ENCODE measurements at regions not wholly inside any gene's neighbourhood (a gene's known extent, or its start where the extent isn't known, plus 50 kb on each side); places are given as distances from the start of the nearest gene placed in this dataset.
"Not testable (repeated sequence)": the region's sequence is repeated elsewhere in the genome, so short reads cannot be mapped to it uniquely, and the experiment has no call there.

DNA sequence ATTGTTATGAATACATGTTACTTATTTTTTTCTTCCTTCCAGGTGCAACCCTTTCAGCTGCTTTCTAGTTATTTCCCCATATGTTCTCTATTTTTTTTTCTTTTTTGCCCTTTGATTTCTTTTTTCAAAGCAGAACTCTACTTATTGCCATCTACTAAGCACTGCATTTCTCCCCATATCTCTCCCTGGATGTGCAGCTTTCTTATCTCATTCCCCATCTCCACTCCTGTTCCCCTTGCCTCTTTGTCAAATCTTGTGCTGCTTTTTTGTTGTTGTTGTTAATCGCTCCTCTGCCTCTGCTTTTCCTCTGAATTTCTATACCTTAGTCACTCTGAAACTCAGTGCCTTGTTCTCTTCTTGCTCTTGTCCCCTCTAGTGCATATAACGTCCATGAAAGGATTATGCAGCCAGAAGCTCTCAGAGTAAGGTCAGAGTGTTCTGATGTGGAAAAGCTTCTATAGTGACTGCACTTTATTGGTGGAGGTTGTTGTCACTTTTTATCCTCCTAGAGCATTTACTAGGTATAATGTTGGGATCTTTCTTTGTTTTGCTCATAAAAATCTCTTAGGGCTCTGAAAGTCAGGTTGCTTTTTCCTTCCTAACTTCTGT lies 51.1 kb upstream of the JADE1 start:
- DNase-seq (ENCODE audit: low spot score): no peak
- in situ Hi-C loops (cut with HindIII; ENCODE audit: low sequenced_read_pairs): no loop called here

DNA sequence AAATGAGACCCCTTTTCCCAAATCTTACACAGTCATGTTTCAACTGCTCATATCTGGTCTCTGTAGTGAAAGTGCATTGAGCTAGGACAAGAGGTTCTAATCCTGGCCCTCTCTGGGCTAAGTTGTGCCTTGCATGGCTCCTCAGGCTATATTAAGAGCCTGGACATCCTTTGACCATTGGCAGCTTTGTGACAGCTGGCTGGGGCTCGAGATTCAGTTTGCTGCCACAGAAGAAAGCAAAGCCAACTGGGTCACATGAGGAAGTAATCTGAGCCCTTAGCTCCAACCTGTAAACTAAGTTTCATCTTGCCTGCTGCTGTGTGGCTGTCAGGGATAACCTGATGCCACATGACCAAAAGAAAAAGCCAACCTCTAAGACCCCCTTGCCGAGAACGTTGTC lies 51.8 kb upstream of the JADE1 start:
- peak; percentile 62 for DNase-seq (ENCODE audit: low spot score)
- in situ Hi-C loops (cut with HindIII; ENCODE audit: low sequenced_read_pairs): no loop called here

- DNase-seq (ENCODE audit: low spot score): no peak
- in situ Hi-C loops (cut with HindIII; ENCODE audit: low sequenced_read_pairs): no loop called here
Measured at GRCh38 chr4:128751354-128751753, 58.1 kb upstream of the JADE1 start.

GRCh38 chr4:128741748-128742147 lies 67.8 kb upstream of the JADE1 start:
- in situ Hi-C loops (cut with HindIII; ENCODE audit: low sequenced_read_pairs); DNase-seq (ENCODE audit: low spot score): not testable (repeated sequence)

GRCh38 chr4:128737098-128737513 lies 72.4 kb upstream of the JADE1 start:
- in situ Hi-C loops (cut with HindIII; ENCODE audit: low sequenced_read_pairs): no loop called here
- no peak for DNase-seq (ENCODE audit: low spot score)

DNA sequence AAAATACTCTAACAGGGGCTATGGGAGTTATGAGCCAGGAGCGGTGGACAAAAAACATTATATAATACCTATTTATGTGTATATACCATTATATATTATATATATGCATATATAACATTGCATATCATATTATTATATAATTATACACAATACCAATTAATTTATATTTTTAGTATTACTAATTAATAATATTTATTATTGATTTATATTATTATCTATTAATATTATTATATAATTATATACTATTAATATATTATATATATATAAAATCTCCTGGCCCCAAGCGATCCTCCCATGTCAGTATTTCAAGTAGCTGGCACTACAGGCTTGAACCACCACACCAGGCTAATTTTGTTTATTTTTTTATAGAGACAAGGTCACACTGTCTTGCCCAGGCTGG lies 73.8 kb upstream of the JADE1 start:
- in situ Hi-C loops (cut with HindIII; ENCODE audit: low sequenced_read_pairs): no loop called here
- DNase-seq (ENCODE audit: low spot score): no peak

DNA sequence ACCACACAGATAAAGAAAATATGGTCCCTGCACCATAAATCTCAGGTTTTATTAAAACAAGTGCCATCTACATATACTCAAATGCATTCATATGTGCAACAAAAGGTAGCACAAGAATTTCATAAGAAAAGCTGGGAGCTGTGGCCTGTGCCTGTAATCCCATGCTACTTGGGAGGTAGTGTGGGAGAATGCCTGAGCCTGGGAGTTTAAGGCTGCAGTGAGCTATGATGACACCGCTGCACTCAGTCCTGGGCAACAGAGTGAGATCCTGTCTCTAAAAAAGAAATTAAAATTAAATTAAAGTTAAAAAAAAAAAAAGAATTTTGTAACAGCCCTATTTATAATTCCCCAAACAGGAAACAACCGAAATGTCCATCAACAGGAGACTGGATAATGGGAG lies 81.3 kb upstream of the JADE1 start:
- DNase-seq (ENCODE audit: low spot score): no peak
- in situ Hi-C loops (cut with HindIII; ENCODE audit: low sequenced_read_pairs): no loop called here

GRCh38 chr4:128727658-128728057 lies 81.8 kb upstream of the JADE1 start:
- in situ Hi-C loops (cut with HindIII; ENCODE audit: low sequenced_read_pairs): no loop called here
- DNase-seq (ENCODE audit: low spot score): no peak

- DNase-seq (ENCODE audit: low spot score): no peak
- in situ Hi-C loops (cut with HindIII; ENCODE audit: low sequenced_read_pairs): no loop called here
Measured at GRCh38 chr4:128725405-128726055, 84.0 kb upstream of the JADE1 start.

- in situ Hi-C loops (cut with HindIII; ENCODE audit: low sequenced_read_pairs): no loop called here
- DNase-seq (ENCODE audit: low spot score): no peak
Measured at GRCh38 chr4:128722911-128723310, 86.6 kb upstream of the JADE1 start.

GRCh38 chr4:128721896-128722295 lies 87.6 kb upstream of the JADE1 start:
- DNase-seq (ENCODE audit: low spot score): no peak
- in situ Hi-C loops (cut with HindIII; ENCODE audit: low sequenced_read_pairs): no loop called here

- no peak for DNase-seq (ENCODE audit: low spot score)
- in situ Hi-C loops (cut with HindIII; ENCODE audit: low sequenced_read_pairs): no loop called here
Measured at GRCh38 chr4:128720270-128720669, 89.2 kb upstream of the JADE1 start.

GRCh38 chr4:128718768-128719167 lies 90.7 kb upstream of the JADE1 start:
- in situ Hi-C loops (cut with HindIII; ENCODE audit: low sequenced_read_pairs): no loop called here
- DNase-seq (ENCODE audit: low spot score): no peak

GRCh38 chr4:128716338-128716737 lies 93.2 kb upstream of the JADE1 start:
- in situ Hi-C loops (cut with HindIII; ENCODE audit: low sequenced_read_pairs): no loop called here
- DNase-seq (ENCODE audit: low spot score): no peak

- in situ Hi-C loops (cut with HindIII; ENCODE audit: low sequenced_read_pairs): no loop called here
- DNase-seq (ENCODE audit: low spot score): no peak
Measured at GRCh38 chr4:128715616-128716015, 93.9 kb upstream of the JADE1 start.

- no peak for DNase-seq (ENCODE audit: low spot score)
- in situ Hi-C loops (cut with HindIII; ENCODE audit: low sequenced_read_pairs): no loop called here
Measured at GRCh38 chr4:128711361-128711760, 98.1 kb upstream of the JADE1 start.

- DNase-seq (ENCODE audit: low spot score): no peak
- in situ Hi-C loops (cut with HindIII; ENCODE audit: low sequenced_read_pairs): no loop called here
Measured at GRCh38 chr4:128709268-128709667, 100.2 kb upstream of the JADE1 start.

DNA sequence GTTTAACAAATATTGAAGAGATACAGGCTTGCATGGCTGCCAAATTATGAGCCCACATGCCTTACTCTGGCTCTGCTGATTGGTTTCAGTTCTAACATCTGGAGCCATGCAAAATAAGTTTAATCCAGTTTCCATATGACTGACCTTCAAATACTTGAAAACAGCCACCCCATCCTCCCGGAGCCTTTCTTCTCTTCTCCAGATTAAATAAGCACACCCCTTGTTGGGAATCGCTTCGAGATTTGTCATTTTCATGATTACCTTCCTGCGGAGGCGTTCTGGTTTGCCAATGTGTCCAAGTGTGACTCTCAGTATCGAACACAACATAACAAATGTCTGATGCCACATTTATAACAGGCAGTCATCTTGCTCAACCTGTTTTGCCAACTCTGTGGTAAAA lies 101.6 kb upstream of the JADE1 start:
- DNase-seq (ENCODE audit: low spot score): no peak
- in situ Hi-C loops (cut with HindIII; ENCODE audit: low sequenced_read_pairs): no loop called here

GRCh38 chr4:128703948-128704347 lies 105.6 kb upstream of the JADE1 start:
- in situ Hi-C loops (cut with HindIII; ENCODE audit: low sequenced_read_pairs): no loop called here
- no peak for DNase-seq (ENCODE audit: low spot score)

DNA sequence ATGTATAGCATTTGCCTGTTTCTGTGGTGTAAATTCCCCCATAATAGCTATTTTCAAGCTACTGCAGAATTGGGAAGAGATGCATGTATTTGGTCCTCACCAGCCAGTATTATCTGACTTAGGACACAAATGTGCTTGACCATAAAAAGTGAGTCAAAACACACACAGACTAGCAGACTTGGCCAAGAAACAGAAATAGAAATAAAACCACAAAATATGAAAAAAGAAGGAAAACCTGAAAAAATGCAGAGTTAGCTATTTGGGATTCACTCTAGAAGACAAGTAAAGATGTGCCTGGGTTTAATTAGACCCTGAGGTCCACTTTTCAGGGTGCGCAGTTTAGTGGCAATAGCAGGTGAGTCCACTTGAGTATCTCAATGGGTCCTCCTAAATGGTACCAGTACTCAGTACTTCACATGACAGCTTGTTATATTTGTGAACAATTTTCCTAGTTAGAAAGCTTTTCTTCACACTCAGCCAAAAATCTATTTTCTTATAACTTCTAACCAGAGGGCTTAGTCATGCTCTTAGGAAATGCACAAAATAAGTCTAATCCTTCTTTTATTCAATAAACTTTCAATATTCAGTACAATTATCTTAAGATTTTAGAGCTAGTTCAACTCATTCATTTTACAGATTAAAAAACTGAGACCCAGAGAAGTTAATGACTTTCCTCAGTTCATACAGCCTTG lies 108.7 kb upstream of the JADE1 start:
- DNase-seq (ENCODE audit: low spot score): no peak
- in situ Hi-C loops (cut with HindIII; ENCODE audit: low sequenced_read_pairs): no loop called here

DNA sequence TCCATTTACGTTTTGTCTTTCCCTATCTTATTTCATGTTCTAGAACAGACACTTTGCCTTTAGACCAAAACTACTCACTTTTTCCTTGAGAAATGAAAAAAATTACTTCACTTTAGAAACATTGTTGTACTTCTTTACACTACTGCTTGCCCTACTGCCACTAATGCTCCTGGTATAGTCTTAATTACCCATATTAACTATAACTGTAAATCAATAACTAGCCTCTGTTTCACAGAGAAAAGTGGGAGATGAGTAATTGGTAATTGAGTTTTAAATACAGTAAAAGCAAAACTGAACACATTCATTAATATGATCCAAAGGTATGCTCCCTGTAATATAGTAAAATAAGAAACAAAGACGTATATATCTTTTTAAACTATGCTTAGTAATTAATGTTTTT lies 111.1 kb upstream of the JADE1 start:
- DNase-seq (ENCODE audit: low spot score): no peak
- in situ Hi-C loops (cut with HindIII; ENCODE audit: low sequenced_read_pairs): no loop called here
